HG03045 (cell line): ENCODE measurements at regions not wholly inside any gene's neighbourhood (a gene's known extent, or its start where the extent isn't known, plus 50 kb on each side); places are given as distances from the start of the nearest gene placed in this dataset.

Source experiments
- ATAC-seq: cut with Tn5 transposase; IDR thresholded peaks from one replicate; pipeline ENCODE4 v1.9.1; 2021; ENCODE audit warnings: mild to moderate bottlenecking, moderate library complexity; ENCODE audit not compliant: unreplicated experiment

DNA sequence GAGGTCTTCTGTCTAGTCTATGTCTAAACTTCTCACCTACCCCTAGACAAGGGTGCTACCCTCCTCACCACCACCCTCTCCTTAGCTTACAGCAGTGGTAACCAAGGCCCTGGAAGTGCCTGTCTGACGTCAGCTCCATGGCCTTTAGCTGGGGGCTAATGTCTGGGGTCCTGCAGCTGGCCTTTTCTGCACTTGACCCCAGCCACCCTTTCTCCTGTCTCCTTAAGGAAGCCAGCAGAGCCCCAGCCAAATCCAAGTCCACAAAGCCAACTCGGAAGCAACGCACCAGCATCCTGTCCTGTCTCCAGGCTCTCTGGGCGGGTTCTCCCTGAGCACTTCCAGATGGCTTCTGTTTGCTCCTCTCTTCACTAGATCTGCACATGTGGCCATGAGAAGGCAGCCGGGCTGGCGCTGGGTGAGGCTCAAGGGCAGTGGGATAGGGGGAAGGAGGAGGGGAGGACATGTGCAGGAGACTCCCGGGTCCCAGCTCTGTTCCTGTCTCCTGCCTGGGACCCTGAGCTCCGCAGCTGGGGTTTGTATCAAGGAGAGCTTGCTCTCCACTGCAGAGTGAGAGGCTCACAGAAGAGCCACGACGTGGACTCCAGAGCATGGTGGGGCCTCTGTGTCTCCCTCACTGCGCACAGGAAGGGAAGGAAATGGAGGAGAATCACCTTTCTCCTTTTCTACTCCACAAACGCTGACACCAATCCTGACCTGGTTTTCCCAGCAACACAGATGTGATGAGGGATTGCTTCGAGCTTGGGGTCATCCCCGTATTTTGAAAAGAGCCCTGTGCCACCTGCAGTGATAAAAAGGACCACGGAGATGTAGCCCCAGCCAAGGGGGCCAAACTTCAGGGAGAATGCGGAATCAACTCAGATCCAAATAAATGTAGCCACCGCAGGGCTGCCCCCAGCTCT is 204.2 kb downstream of the USP12 start:
- no peak for ATAC-seq

DNA sequence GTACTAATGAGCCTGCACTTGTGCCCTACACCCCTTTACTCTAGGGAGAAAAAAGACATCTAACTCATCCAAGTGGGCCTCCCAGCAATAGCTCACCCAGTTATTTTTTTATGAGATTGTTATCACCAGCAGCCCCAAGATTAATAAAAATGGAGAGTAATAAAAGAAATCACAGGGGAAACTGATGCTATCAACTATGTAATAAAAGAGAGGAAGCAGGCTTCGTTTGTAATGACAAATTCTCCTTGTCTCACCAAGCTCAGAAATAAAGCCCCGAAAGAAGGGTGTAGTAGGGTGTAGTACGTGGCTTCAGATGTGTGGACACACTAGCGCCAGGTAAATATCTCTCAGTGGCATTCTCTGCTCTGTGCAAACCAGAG is 204.9 kb downstream of the USP12 start:
- ATAC-seq, result no peak

DNA sequence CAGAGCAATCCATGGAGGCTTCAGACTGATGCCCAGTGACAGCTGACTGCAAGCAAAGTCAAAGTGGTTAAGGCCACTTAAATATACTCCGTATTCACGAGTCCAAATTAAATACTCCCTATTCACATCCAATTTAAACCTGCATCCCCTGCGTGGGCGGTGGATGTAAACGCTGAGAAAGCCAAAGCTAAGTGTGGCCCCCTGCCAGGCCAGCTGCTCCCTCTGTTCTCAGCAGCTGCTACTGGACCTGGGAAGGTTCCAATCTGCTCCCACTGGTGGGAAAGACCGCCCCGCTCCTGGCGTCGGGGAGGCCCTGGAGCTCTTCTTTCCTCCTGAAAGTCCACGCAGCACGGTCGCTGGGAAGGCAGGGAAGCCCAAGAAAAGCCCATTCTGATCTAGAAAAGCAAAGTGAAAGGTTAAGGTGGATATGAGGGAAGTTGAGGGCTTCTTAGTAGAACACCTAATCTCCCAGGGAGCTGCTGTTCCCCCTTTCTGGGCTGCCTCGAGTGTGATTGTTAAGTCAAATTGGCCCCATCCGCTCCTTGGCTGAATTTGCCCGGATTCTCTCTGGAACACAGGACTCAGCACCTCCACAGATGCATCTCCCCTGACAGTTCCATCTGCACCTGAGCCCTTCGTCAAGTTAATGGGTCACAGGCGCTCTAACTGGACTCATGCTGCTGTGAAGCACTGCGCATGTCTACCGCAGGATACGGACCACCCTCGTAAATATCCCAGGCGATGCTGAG is 205.5 kb downstream of the USP12 start:
- ATAC-seq, result no peak

DNA sequence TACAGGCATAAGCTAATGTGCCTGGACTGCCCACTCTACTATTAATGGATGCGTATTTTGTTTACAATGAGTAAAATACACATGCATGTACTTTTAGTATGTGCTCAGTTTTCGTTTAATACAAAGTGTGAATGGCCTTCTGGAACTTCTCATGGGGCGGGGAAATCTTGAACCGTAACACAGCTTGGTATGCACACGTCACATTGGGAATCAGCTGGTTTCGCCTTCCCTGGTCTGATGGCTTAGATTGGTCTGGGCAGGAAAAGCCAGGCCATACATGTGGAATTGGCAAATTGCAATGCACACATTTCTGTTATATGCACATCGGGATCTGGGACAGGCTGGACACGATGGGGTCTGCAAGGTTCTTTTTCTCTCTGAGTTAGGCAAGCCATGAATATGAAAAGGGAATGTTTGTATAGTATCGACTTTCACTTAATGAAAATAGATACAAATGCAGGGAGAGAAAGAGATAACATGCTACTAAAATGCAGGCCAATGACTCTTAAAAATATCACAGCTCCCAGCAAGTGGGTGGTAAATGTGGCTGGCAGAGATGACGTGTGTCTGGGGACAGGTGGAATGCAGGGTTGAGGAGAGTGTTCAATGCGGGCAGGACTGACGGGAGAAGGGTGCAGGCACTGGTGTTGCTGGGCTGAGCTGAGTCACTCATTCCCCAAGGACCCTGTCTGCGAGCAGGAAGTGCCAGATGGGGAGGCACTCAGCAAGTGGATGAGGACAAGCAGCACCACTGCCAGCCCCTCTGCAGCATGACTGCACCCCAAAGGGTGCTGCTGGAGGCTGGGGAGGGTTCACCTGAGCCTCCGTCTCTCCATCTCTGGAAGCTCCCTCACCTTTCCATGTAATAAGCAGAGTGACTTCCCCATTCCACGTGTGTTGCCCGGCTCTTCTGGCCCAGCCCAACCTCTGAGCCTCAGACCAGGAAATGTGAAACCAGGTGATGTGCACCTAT is 204.0 kb upstream of the GPR12 start:
- no peak for ATAC-seq

DNA sequence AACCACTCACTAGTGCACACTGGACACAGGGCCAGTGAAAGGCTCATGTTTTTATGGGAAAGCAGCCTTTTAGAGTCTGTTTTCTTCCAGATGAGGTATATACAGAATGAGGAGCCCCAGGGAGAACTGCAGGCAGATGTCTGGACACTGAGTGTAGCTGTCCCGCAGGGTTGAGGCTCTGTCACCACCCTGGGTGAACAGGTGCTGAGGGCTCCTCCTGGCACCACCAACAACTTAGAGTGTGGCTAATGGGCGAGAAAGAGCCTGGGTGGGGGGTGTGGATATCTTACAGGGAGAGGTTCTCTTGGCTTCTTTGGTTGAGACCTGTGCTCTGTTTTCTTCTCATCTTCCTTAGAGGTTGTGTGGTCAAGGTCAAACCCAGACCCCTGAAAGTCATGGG is 202.1 kb upstream of the GPR12 start:
- no peak for ATAC-seq

DNA sequence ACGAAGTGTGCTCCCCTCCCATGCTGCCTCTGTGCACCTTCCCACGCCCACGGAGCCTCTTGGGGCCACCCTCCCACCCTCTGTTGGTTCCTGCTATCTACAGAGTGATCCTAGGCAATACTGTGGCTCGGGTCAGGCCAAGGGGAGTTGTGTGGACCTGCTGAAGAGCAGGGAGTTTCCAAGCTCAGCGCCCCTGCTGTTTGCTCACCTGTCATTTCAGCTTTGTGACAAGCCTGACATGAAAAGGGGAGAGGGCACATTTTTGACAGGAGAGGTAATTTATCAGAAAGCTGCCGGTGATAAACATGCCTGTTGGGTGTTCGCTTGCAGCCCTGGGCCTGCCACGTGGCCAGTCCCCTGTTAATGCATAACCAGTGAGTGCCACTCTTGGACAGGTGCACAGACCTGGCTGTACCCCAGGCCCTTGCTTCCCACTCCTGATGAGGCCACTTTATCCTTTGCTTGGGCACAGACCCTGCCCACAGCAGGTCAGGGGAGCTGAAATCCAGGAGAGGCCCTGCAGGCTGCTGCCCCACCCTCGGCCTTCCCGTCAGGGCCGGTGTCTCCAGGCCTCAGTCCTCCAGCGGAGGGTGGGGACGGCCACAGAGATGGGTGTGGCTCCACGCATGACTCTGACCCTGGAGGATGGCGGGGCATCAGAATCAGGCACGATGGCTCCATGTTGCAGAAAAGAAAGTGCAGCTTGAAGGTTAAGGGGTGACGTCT is 201.5 kb upstream of the GPR12 start:
- no peak for ATAC-seq

DNA sequence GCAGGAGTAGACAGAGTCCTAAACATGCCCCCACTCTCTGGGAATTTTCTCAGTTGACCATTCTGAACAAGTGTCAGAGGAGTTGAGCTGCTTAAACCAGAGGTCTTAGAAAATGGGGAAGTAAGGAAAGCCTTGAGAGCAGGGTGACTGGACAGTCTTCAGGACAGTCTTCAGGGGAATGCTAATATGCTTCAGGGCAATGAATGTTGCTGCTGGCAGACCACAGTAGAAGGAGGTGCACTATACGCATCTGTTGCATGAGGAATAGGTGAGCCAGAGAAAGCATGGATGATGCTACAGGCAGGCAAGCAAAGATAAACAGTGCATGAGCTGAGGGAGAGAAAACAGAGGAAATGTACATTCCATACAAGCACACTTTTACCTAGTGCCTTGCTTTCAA is 196.6 kb upstream of the GPR12 start:
- no peak for ATAC-seq

DNA sequence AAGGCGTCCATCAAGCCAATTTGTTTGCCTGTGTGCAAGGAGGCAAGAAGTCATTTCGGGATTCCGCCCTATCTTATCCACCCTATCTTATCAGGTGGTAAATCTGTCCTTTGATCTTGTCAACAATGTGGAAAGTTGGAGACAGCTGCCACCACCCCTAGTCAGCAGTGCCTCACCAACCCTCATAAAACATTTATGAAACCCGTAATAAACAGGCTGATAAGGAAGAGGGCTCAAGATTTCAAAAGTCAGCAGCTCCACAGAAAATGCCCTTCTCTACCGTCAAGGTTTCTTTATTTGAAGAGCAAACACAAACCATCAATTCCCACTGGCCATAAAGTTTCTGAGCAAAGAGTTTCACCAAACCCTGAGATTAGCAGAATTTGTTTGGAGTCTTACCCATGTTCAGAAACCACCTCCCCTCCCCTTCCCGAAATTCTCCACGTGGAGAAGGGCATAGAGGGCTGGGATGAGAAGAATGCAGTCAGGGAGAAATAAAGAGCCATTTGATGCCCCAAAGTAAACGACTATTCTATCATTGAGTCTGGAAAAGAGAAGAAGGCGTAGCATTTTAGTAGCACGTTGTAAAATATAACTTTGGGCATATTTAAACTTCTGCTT is 196.0 kb upstream of the GPR12 start:
- ATAC-seq, result no peak

DNA sequence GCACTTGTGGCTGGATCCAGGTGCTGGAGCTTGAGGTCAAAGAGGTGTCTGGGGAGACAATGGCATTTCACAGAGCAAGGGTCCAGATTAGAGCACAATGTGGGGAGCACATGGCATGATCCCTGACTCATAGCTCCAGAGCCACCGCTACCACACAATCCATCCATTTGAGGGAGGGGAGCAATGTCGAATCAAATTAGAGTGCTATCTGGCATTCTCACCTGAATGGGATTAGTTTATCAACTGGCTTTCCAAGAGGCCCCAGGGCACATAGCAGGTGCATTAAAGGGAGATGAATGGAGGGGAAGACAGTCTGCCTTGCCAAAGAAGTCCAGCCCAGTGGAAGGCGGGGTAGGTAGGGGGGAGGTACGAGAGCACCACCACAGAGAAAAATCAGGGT is 194.4 kb upstream of the GPR12 start:
- no peak for ATAC-seq

DNA sequence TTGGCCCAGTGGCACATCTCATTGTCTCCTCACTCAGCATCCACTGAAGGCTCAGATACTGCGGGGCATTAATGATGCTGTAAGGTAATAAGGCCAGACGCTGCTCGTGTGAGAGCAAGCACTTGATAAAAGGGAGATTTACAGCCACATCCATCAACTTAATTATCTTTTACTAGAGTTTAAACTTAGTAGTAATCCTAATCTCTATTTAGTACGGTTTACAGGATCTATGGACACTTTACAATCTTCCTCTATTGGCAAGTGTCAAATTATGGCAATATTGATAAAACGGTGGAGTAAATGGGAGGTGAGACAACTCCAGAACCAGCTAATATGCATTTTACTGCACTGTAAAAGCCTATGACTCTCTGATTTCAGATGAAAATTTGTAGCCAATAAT is 192.7 kb upstream of the GPR12 start:
- ATAC-seq, result no peak

DNA sequence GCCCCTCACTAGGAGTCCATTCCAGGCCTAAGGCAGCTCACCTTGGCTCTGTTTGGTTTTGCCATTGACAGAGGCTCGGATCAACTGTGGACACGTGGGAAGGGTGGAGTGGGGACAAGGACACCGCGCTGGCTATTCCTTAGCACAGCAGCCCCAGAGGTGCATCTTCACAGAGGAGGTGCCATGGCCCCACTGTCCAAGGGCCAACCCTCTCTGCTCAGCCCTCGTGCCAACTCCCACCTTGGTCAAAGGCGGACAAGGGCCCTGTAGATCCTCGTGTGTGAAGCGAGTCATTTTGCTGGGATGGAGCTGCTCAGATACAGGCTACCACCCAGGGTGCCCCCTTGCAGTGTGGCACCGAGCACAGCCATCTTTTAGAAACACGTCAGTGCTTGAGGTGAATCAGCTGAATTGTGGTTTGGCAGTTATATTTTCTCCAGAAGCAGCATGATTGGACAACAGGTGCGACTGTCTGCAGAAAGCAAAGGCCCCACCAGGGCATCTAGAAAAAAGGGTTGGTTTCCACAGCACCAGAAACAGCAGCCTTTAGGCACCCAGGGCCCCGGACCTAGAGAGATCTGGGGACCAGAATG is 192.1 kb upstream of the GPR12 start:
- ATAC-seq, result no peak

DNA sequence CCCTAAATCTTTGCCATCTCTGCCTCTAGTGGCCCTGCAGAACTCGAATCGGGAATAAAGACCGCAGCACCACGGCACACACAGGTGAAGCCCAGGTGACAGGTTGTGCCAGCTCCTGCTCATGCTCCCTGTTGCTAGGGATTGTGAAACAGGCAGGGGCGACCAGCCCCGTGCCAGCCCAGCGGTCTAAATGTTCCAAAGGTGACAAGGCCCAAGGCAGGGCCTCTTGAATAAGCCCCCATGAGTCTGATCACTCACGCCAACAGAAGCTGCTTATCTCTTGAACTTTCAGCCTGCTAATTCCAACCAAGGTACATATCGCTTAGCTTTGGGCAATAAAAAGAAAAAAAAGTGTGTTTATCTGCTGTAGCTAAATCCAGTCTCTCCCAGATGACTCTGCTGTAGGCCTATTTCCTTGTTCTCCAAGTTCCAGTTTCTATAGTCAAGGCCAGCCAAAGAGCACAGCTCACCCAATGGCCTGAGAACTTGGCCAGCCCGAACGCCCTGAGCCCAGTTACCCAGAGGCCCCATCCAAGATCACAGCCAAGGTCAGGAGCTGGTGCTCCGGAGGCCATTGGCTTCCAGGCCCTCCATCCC is 191.1 kb upstream of the GPR12 start:
- ATAC-seq, result no peak

DNA sequence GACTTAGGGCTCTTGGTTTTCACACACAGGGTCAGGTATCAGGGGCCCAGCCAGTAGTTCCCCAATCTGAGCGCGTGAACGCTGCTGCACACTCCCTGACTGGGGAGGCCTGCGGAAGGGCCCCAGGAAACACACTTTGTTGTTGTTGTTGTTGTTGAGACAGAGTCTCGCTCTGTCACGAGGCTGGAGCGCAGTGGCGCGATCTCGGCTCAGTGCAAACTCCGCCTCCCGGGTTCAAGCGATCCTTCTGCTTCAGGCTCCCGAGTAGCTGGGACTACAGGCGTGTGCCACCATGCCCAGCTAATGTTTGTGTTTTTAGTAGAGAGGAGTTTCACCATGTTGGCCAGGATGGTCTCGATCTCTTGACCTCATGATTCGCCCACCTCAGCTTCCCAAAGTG is 190.4 kb upstream of the GPR12 start:
- ATAC-seq, result no peak

DNA sequence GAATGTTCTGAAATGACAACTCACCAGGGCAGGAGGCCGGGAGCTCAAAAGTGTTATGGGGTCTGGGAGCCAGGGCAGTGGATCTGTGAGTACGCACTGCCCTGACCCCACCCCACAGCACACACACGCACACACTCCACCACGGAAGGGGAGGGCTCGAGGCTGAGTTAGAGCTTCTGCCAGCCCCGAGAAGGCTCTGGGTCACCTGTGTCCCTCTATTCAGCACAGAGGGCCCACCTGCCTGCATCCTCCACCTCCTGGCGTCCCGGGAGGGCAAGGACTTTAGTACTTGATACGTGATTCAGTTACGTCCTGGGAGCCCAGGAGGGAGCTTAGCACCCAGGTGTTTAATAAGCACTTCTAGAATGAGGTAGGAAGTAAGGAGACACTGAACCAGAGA is 190.0 kb upstream of the GPR12 start:
- ATAC-seq, result no peak

DNA sequence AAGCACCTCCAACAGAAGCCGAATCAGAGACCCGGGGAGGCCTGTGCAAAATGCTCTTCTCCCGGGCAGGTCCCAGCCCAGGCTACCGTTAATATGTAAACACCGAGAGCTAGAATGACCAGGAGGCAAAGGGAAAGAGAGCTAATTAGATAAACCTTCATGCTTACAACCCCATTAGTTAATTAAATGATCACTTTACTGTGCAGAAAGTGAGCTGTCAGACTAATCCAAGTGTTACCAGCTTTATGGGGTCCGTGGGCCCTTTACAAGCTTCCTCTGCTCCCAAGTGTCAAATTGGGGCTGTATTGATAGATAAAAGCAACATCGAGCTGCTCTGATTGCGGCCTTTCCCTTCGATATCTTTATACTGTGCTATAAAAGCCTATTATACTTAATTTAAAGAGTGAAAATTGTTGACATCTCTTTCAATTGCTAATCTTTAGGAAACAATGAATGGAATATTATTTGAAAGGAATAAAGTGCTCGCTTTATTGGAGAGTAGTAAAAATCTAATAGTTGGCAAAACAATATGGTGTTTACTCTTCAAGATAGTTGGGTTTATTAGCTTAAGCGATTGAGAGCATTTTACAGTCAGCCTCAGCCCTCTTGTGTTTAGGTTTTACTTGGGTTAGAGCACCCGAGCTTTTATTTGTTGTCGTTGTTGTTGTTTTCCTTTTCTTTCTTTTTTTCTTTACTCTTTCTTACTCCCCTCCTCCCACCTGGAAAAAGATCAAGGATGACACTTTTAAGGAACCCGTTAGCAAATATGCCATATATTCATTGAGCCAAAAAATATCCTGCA is 189.3 kb upstream of the GPR12 start:
- ATAC-seq, result no peak

DNA sequence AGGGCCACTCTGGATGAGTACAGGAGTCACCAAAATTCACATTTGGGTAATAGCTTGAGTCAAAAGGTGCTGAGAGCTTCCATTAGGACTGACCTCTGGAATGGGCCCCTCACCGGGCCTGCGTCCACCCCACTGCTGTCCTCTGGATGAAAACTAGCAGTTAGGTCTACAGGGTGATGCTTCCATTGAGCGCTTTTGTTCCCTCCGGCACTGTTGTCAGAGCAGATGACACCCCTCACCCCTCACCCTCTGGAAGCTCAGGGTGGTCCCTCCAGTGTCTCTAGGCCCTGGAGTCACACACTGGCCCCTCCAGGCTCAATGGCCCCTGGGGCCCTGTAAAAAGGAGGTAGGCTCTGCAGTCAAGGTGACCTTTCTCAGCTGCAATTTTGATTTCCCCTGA is 187.8 kb upstream of the GPR12 start:
- no peak for ATAC-seq

DNA sequence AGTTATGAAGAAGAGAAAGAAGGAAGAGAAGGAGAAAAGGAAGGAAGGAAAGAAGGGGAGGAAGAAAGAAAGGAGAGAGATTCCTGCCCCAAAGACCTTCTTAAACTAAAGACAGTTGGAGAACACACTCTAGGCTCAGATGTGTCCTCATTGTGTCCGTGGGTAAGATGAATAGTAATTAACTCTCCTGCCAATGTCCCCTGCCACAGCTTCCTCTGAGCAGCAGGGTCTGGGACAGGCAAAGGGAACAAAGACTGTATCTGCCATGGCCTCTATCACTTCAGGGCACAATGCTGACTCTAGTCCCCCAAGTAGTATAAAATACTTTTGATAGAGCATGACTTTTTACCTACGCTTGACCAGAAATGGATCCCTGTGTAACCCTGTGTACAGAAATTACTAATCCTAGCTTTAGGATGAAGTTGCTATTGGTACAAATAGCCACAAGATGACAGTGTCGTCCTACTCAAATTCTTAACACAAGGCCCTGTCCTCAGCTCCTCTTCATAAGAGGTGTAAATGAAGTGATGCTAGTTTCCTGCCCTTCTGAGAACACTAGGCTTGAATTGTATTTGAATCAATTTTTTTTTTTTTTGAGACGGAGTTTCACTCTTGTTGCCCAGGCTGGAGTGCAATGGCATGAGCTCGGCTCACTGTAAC is 186.2 kb upstream of the GPR12 start:
- no peak for ATAC-seq

DNA sequence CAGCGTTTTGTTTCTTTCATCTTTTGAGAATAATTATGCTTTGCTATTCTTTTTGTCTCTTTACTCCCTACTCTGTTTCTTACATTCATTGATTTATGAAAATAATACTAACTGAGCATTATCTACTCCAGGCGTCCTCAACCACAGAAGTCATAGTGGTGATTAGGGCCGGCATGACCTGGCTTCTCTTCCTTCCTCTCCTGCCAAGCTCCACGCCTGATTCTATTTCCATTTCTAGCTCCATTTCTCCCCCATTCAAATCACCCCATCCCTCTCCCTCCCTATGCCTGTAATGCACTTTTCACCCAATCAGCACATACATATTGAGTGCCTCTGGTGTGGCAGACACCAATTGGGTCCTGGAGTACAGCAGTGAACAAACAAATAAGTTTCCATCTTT is 183.2 kb upstream of the GPR12 start:
- no peak for ATAC-seq
